ENCODE measurements at regions not wholly inside any gene's neighbourhood (a gene's known extent, or its start where the extent isn't known, plus 50 kb on each side); places are given as distances from the start of the nearest gene placed in this dataset.

DNA sequence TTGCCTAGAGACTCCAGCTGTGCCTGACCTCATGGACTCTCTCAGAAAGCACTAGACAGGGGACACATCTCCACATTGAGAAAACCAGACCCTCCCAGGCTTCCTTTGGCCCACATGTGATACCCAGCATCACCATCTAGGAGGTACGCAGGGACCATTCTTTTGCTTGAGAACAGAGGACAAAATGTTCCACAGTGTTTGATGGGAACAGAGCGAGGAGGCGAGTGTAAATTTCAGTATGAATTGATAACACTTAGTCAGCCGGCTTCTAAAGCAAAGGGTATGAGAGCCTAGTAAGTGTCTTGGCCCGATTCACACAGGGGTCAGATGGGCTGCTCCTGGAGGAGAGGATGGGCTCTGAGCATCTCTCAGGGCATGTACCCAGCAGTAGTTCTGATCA, 1052.4 kb downstream of the BCL11B start:
- TF ChIP-seq, protein P1, sequence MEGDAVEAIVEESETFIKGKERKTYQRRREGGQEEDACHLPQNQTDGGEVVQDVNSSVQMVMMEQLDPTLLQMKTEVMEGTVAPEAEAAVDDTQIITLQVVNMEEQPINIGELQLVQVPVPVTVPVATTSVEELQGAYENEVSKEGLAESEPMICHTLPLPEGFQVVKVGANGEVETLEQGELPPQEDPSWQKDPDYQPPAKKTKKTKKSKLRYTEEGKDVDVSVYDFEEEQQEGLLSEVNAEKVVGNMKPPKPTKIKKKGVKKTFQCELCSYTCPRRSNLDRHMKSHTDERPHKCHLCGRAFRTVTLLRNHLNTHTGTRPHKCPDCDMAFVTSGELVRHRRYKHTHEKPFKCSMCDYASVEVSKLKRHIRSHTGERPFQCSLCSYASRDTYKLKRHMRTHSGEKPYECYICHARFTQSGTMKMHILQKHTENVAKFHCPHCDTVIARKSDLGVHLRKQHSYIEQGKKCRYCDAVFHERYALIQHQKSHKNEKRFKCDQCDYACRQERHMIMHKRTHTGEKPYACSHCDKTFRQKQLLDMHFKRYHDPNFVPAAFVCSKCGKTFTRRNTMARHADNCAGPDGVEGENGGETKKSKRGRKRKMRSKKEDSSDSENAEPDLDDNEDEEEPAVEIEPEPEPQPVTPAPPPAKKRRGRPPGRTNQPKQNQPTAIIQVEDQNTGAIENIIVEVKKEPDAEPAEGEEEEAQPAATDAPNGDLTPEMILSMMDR (IDR thresholded peaks at IDR 0.05), result no peak
- no peak for TF ChIP-seq ZFX (IDR thresholded peaks at IDR 0.05; ENCODE audit: borderline replicate concordance)
